WTC11 (cell line): ENCODE measurements at regions not wholly inside any gene's neighbourhood (a gene's known extent, or its start where the extent isn't known, plus 50 kb on each side); places are given as distances from the start of the nearest gene placed in this dataset.

Source experiments
- ATAC-seq: fragments of 200-7000 bp; cut with Tn5 transposase; 2 replicates; pipeline ENCODE4 v1.10.0; 2021; ENCODE audit warnings: mild to moderate bottlenecking, moderate library complexity
- CTCF ChIA-PET: fragments of 300-600 bp; sonication (Branson Sonifier 250); formaldehyde crosslinking; loops from one replicate; lab custom pipeline; 2021; ENCODE audit warnings: antibody characterized with exemption; lab: Charles Lee
- POLR2A ChIA-PET: fragments of 350-600 bp; sonication (Branson Sonifier 250); formaldehyde crosslinking; loops from one replicate; lab custom pipeline; 2021; ENCODE audit warnings: antibody characterized with exemption; lab: Charles Lee
- DNase-seq: peaks from one replicate; pipeline ENCODE4 v3.0.0; 2021; ENCODE audit warnings: low spot score
- H3K27ac Mint-ChIP-seq: 2 replicates; pipeline ENCODE4 v1.8.0; 2021; ENCODE audit warnings: mixed read lengths
- H3K27me3 Mint-ChIP-seq: 2 replicates; pipeline ENCODE4 v1.8.0; 2021; ENCODE audit warnings: low read depth, mild to moderate bottlenecking, moderate library complexity, mixed read lengths
- H3K36me3 Mint-ChIP-seq: 2 replicates; pipeline ENCODE4 v1.8.0; 2021; ENCODE audit warnings: mixed read lengths
- H3K4me1 Mint-ChIP-seq: 2 replicates; pipeline ENCODE4 v1.8.0; 2022; ENCODE audit warnings: mixed read lengths
- H3K4me3 Mint-ChIP-seq: 2 replicates; pipeline ENCODE4 v1.8.0; 2021; ENCODE audit warnings: mild to moderate bottlenecking, moderate library complexity, mixed read lengths
- H3K9me3 Mint-ChIP-seq: 2 replicates; pipeline ENCODE4 v1.8.0; 2021; ENCODE audit warnings: mixed read lengths
- AFF4 ChIP-seq: sonication (generic); formaldehyde crosslinking; IDR thresholded peaks from 2 replicates; pipeline ENCODE4 v1.8.1; 2023; ENCODE audit warnings: mild to moderate bottlenecking, missing genetic modification reagents, borderline replicate concordance
- ATF2 ChIP-seq: sonication (generic); formaldehyde crosslinking; IDR thresholded peaks from 2 replicates; pipeline ENCODE4 v1.8.1; 2022; ENCODE audit warnings: low read depth, missing genetic modification reagents, borderline replicate concordance
- E2F5 ChIP-seq: sonication (generic); formaldehyde crosslinking; IDR thresholded peaks from 2 replicates; pipeline ENCODE4 v1.8.1; 2022; ENCODE audit warnings: mild to moderate bottlenecking, moderate library complexity, missing genetic modification reagents
- FOXK1 ChIP-seq: sonication (generic); formaldehyde crosslinking; IDR thresholded peaks from 2 replicates; pipeline ENCODE4 v1.8.0; 2022; ENCODE audit warnings: mild to moderate bottlenecking, moderate library complexity, missing genetic modification reagents
- FOXP4 ChIP-seq: sonication (generic); formaldehyde crosslinking; IDR thresholded peaks from 2 replicates; pipeline ENCODE4 v1.8.0; 2022; ENCODE audit warnings: mild to moderate bottlenecking, missing genetic modification reagents
- MXD4 ChIP-seq: fragments of 250-450 bp; sonication (Bioruptor Pico); IDR thresholded peaks from 2 replicates; pipeline ENCODE4 v1.8.0; 2021; ENCODE audit warnings: mild to moderate bottlenecking, moderate library complexity, borderline replicate concordance
- NFATC4 ChIP-seq: fragments of 250-450 bp; sonication (Bioruptor Pico); IDR thresholded peaks from 2 replicates; pipeline ENCODE4 v1.9.0; 2021; ENCODE audit warnings: mild to moderate bottlenecking
- NFE2L1 ChIP-seq: sonication (generic); formaldehyde crosslinking; IDR thresholded peaks from 2 replicates; pipeline ENCODE4 v1.8.1; 2023; ENCODE audit warnings: missing genetic modification reagents
- PREB ChIP-seq: sonication (generic); formaldehyde crosslinking; IDR thresholded peaks from 2 replicates; pipeline ENCODE4 v1.8.1; 2022; ENCODE audit warnings: mild to moderate bottlenecking, missing genetic modification reagents, moderate library complexity, borderline replicate concordance
- SP1 ChIP-seq: sonication (generic); formaldehyde crosslinking; conservative IDR thresholded peaks from 2 replicates; pipeline ENCODE4 v1.8.1; 2022; ENCODE audit warnings: missing genetic modification reagents
- TEAD4 ChIP-seq: sonication (generic); formaldehyde crosslinking; IDR thresholded peaks from 2 replicates; pipeline ENCODE4 v1.8.0; 2022; ENCODE audit warnings: mild to moderate bottlenecking, missing genetic modification reagents
- ZMAT4 ChIP-seq: fragments of 250-450 bp; sonication (Bioruptor Pico); IDR thresholded peaks from 2 replicates; pipeline ENCODE4 v1.9.0; 2021; ENCODE audit warnings: mild to moderate bottlenecking
- ZNF416 ChIP-seq: fragments of 250-450 bp; sonication (Bioruptor Pico); IDR thresholded peaks from 2 replicates; pipeline ENCODE4 v1.9.0; 2021; ENCODE audit warnings: mild to moderate bottlenecking, inconsistent platforms
- ZNF425 ChIP-seq: fragments of 250-450 bp; sonication (Bioruptor Pico); conservative IDR thresholded peaks from 2 replicates; pipeline ENCODE4 v1.9.0; 2021; ENCODE audit warnings: mild to moderate bottlenecking

GRCh38 chr11:96969251-96969650, 579.4 kb downstream of the JRKL start:
- no peaks in the 10 kb centered on the region for H3K27me3 Mint-ChIP-seq
- no peak overlapping the region for H3K4me3 Mint-ChIP-seq
- DNase-seq (no peak), ATAC-seq (no peak)
- ChIA-PET CTCF (no interaction called here), POLR2A (interaction anchor here (0.6 kb wide), 1 partner anchor 12 kb away, joined by 3 read pairs; no protein-coding TSS in a partner anchor)
- no peaks in the 10 kb centered on the region for H3K4me1 Mint-ChIP-seq
- no peak overlapping the region for H3K27ac Mint-ChIP-seq
- no peak for TF ChIP-seq AFF4 (CRISPR knock-in tag)
- no peak for TF ChIP-seq MXD4
- TF ChIP-seq NFATC4, result no peak
- no peaks in the 10 kb centered on the region for H3K36me3 Mint-ChIP-seq
- no peaks in the 10 kb centered on the region for H3K9me3 Mint-ChIP-seq

- TF ChIP-seq ATF2, result no peak
- no peak for TF ChIP-seq ZNF425 (CRISPR knock-in tag)
- TF ChIP-seq ZNF416 (CRISPR knock-in tag), result no peak
- TF ChIP-seq FOXK1 (CRISPR knock-in tag), result no peak
- no peak for TF ChIP-seq TEAD4 (CRISPR knock-in tag)
- TF ChIP-seq E2F5, result no peak
- Mint-ChIP-seq H3K4me3 (no peak overlapping the region), H3K4me1 (no peaks in the 10 kb centered on the region), H3K27me3 (no peaks in the 10 kb centered on the region), H3K27ac (no peak overlapping the region), H3K36me3 (no peaks in the 10 kb centered on the region), H3K9me3 (peaks cover 4% of the 10 kb centered on the region)
- ChIA-PET CTCF (no interaction called here), POLR2A (no interaction called here)
- DNase-seq (no peak), ATAC-seq (no peak)
These were observed 588.9 kb downstream of the JRKL start for GRCh38 chr11:96978751-96979150.

- Mint-ChIP-seq H3K4me1 (no peaks in the 10 kb centered on the region), H3K27ac (no peak overlapping the region), H3K9me3 (no peaks in the 10 kb centered on the region), H3K4me3 (no peak overlapping the region), H3K36me3 (no peaks in the 10 kb centered on the region), H3K27me3 (no peaks in the 10 kb centered on the region)
- TF ChIP-seq NFE2L1 (no peak), FOXP4 (CRISPR knock-in tag) (no peak), E2F5 (no peak), PREB (CRISPR knock-in tag) (no peak), SP1 (CRISPR knock-in tag) (no peak), ZMAT4 (CRISPR knock-in tag) (no peak)
- ATAC-seq, result no peak
- ChIA-PET POLR2A (no interaction called here), CTCF (no interaction called here)
- no peak for DNase-seq
These were observed 596.7 kb downstream of the JRKL start for GRCh38 chr11:96986516-96986915.
